NT2/D1 (cell line): ENCODE measurements at regions not wholly inside any gene's neighbourhood (a gene's known extent, or its start where the extent isn't known, plus 50 kb on each side); places are given as distances from the start of the nearest gene placed in this dataset.

Experiments
- DNase-seq: peaks from one replicate; pipeline ENCODE4 v3.0.0-alpha.2; 2011; ENCODE audit warnings: low read depth, low spot score
- H3K27me3 ChIP-seq: 2 replicates; pipeline ENCODE4 v1.6.0; 2011; ENCODE audit warnings: mild to moderate bottlenecking; ENCODE audit not compliant: insufficient read length, insufficient read depth
- H3K36me3 ChIP-seq: 2 replicates; pipeline ENCODE4 v1.6.1; 2011; ENCODE audit warnings: mild to moderate bottlenecking, low read length, mixed read lengths; ENCODE audit not compliant: insufficient read depth, insufficient read length
- H3K4me1 ChIP-seq: 2 replicates; pipeline ENCODE4 v1.5.1; 2011; ENCODE audit not compliant: insufficient read depth, insufficient read length
- H3K4me3 ChIP-seq: 2 replicates; pipeline ENCODE4 v1.5.1; 2011; ENCODE audit warnings: low read depth; ENCODE audit not compliant: insufficient read length
- H3K9ac ChIP-seq: 2 replicates; pipeline ENCODE4 v1.6.0; 2011; ENCODE audit warnings: low read depth; ENCODE audit not compliant: insufficient read length
- H3K9me3 ChIP-seq: 2 replicates; pipeline ENCODE4 v1.5.1; 2011; ENCODE audit warnings: mild to moderate bottlenecking, low read length; ENCODE audit not compliant: insufficient read depth
- SUZ12 ChIP-seq: IDR thresholded peaks from 2 replicates; pipeline ENCODE4 v1.6.1; 2011; ENCODE audit not compliant: insufficient read length, insufficient read depth; ENCODE audit errors: extremely low read depth
- YY1 ChIP-seq: IDR thresholded peaks from 2 replicates; pipeline ENCODE4 v1.6.1; 2011; ENCODE audit not compliant: insufficient read length, insufficient read depth
- ZNF274 ChIP-seq: IDR thresholded peaks from 2 replicates; pipeline ENCODE4 v1.6.1; 2011; ENCODE audit warnings: mild to moderate bottlenecking, low read depth, low read length

- TF ChIP-seq SUZ12 (no peak), ZNF274 (no peak), YY1 (no peak)
- H3K4me3 ChIP-seq, result no peak overlapping the region
- DNase-seq, result no peak
- no peaks in the 10 kb centered on the region for H3K27me3 ChIP-seq
- H3K4me1 ChIP-seq, result peaks cover 8% of the 10 kb centered on the region
- H3K9ac ChIP-seq, result no peak overlapping the region
- H3K9me3 ChIP-seq, result peaks cover 7% of the 10 kb centered on the region; the same call in 1 of the 2 replicates
- no peaks in the 10 kb centered on the region for H3K36me3 ChIP-seq
Observed at GRCh38 chr13:111051041-111051725, 63.9 kb upstream of the ARHGEF7 start.

- no peak overlapping the region for H3K9ac ChIP-seq
- peaks cover 8% of the 10 kb centered on the region for H3K4me1 ChIP-seq
- DNase-seq, result no peak
- H3K36me3 ChIP-seq, result no peaks in the 10 kb centered on the region
- H3K27me3 ChIP-seq, result no peaks in the 10 kb centered on the region
- TF ChIP-seq SUZ12, result no peak
- TF ChIP-seq ZNF274, result no peak
- no peak for TF ChIP-seq YY1
- H3K4me3 ChIP-seq, result no peak overlapping the region
- H3K9me3 ChIP-seq, result peaks cover 14% of the 10 kb centered on the region; the same call in 1 of the 2 replicates
Observed at GRCh38 chr13:111050539-111050879, 64.6 kb upstream of the ARHGEF7 start.

- Histone ChIP-seq H3K9ac (no peak overlapping the region), H3K4me3 (no peak overlapping the region), H3K4me1 (peaks cover 8% of the 10 kb centered on the region), H3K27me3 (no peaks in the 10 kb centered on the region), H3K36me3 (no peaks in the 10 kb centered on the region), H3K9me3 (peaks cover 20% of the 10 kb centered on the region; the same call in 1 of the 2 replicates)
- no peak for TF ChIP-seq SUZ12
- TF ChIP-seq ZNF274, result no peak
- TF ChIP-seq YY1, result no peak
- DNase-seq, result no peak
Observed at GRCh38 chr13:111049791-111050538, 65.1 kb upstream of the ARHGEF7 start.

- no peaks in the 10 kb centered on the region for H3K27me3 ChIP-seq
- no peak overlapping the region for H3K9ac ChIP-seq
- no peaks in the 10 kb centered on the region for H3K36me3 ChIP-seq
- no peak overlapping the region for H3K4me3 ChIP-seq
- peaks cover 33% of the 10 kb centered on the region; the same call in 1 of the 2 replicates for H3K9me3 ChIP-seq
- peaks cover 8% of the 10 kb centered on the region for H3K4me1 ChIP-seq
- DNase-seq, result no peak
- TF ChIP-seq YY1, result no peak
- no peak for TF ChIP-seq SUZ12
- TF ChIP-seq ZNF274, result no peak
Observed at GRCh38 chr13:111048387-111048786, 66.7 kb upstream of the ARHGEF7 start.

- H3K27me3 ChIP-seq, result no peaks in the 10 kb centered on the region
- no peak overlapping the region for H3K9ac ChIP-seq
- no peak overlapping the region for H3K4me3 ChIP-seq
- no peak for DNase-seq
- peaks cover 8% of the 10 kb centered on the region for H3K4me1 ChIP-seq
- H3K9me3 ChIP-seq, result peaks cover 37% of the 10 kb centered on the region; the same call in 1 of the 2 replicates
- no peaks in the 10 kb centered on the region for H3K36me3 ChIP-seq
- no peak for TF ChIP-seq ZNF274
Observed at GRCh38 chr13:111047326-111047725, 67.8 kb upstream of the ARHGEF7 start.

- no peak for DNase-seq
Observed at GRCh38 chr13:111046590-111047141, 68.4 kb upstream of the ARHGEF7 start.

GRCh38 chr13:111045170-111045569 is 69.9 kb upstream of the ARHGEF7 start:
- H3K36me3 ChIP-seq, result no peaks in the 10 kb centered on the region
- no peak for DNase-seq
- TF ChIP-seq YY1, result no peak
- TF ChIP-seq ZNF274, result no peak
- no peak for TF ChIP-seq SUZ12
- H3K9me3 ChIP-seq, result peaks cover 37% of the 10 kb centered on the region; the same call in 1 of the 2 replicates
- H3K27me3 ChIP-seq, result no peaks in the 10 kb centered on the region
- no peak overlapping the region for H3K4me3 ChIP-seq
- H3K4me1 ChIP-seq, result peaks cover 2% of the 10 kb centered on the region
- no peak overlapping the region for H3K9ac ChIP-seq

More at GRCh38 chr13:111046590-111047141, 68.4 kb upstream of the ARHGEF7 start:
- no peaks in the 10 kb centered on the region for H3K27me3 ChIP-seq
- H3K9ac ChIP-seq, result no peak overlapping the region
- H3K36me3 ChIP-seq, result no peaks in the 10 kb centered on the region
- H3K4me1 ChIP-seq, result peaks cover 8% of the 10 kb centered on the region
- peaks cover 37% of the 10 kb centered on the region; the same call in 1 of the 2 replicates for H3K9me3 ChIP-seq
- H3K4me3 ChIP-seq, result no peak overlapping the region
- TF ChIP-seq ZNF274 (no peak), SUZ12 (no peak), YY1 (no peak)
